ENCODE measurements at regions not wholly inside any gene's neighbourhood (a gene's known extent, or its start where the extent isn't known, plus 50 kb on each side); places are given as distances from the start of the nearest gene placed in this dataset.

DNA sequence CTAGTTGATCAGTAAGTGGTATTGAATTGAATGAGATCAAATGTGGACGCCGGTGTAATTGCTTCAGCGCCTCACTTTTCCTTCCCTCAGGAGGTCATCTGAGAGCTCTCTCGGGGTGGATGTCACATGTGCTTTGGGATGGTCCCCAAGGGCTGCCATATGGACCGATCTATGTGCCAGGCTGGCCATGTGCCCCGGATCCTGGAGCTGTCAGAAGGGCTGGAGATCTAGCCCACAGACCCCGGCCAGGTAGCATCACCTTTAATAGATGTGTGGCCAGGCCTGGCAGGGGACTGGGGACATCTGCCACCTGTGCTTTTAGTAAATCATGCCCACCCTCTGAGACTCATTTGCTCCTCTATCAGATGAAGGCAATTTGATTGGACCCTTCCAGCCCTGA lies 95.3 kb upstream of the CRHR1 start:
- DNase-seq: no peak

- no peak for DNase-seq
Observed at GRCh38 chr17:45689451-45689850, 94.7 kb upstream of the CRHR1 start.

- DNase-seq: no peak
Observed at GRCh38 chr17:45690625-45691275, 93.4 kb upstream of the CRHR1 start.

- no peak for DNase-seq
Observed at GRCh38 chr17:45692661-45693060, 91.5 kb upstream of the CRHR1 start.

GRCh38 chr17:45693792-45694191 lies 90.3 kb upstream of the CRHR1 start:
- no peak for DNase-seq

DNA sequence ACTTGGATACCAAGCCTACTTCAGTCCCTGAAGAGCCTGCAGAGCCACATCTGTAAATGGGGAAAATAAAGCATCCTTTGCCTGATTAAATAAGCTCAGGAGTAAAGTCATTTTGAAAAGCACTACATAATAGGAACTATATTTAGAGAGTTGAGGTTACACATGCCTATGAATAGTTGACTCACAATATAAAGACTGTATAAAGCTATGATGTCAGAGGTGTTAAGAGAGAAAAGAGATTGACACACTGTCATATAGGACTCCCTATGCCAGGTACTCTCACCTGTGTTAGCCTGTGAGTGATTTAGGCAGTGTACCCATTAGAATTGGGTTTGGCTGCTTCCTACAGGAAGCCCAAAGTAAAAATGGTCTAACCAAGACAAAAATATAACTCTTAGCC lies 87.7 kb upstream of the CRHR1 start:
- DNase-seq: no peak

DNA sequence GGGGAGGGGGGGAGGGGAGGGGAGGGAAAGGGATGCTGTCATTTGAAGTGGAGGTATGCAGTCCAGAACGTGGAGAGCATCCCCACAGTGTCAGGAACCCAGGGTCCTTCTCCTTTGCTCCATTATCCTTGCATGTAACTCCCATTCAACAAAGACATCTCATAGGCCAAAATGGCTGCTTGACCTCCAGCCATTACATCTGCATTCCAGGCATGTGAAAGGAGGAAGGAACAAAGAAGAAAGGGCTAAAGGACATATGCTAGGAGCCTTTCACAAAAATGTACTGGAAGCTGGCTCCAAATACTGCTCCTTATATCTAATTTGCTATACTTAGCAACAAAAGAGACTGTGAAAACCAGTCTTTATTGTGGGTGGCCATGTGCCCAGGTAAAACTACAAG lies 87.0 kb upstream of the CRHR1 start:
- DNase-seq: no peak

DNA sequence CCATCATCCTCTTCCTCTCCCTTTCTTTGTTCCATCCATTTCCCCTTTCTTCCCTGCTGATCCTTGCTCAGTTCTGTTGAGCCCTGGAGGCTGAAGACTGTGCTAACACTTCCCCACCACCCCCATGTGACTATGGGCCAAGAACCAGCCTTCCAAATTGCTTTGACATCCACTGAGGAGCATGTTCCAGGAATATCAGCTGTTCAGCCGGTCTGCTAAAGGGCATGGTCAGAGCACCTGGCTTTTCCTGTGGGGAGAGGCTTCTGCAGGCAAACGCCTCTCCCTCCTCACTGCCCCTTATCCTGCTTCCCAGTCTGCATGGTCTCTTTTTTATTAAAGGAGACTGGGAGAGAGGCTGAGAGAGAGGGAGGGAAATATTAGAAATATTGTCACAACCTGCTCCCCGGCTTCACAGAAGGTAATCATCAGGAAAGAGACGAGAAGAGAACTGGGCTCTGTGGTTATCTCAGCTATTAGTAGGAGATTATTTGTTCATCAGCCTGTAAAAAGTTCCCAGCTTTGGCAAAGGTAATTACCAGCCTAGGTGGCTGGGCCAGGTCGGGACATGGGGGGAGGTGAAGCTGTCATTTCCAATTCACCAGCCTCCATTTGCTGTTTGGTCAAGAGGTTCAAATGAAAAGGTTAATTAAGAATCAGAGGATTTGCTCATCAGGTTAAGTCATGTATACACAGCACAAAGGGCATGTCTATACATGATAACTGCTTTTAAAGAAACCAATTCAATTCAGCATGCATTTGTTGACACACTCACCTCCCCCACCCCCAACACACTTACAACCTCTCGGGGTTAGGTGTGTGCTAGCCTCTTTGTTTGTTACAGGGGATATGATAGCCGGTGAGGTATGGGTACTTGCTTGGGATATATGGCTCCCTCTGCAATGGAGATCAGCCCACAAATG lies 83.7 kb upstream of the CRHR1 start:
- DNase-seq: no peak

DNA sequence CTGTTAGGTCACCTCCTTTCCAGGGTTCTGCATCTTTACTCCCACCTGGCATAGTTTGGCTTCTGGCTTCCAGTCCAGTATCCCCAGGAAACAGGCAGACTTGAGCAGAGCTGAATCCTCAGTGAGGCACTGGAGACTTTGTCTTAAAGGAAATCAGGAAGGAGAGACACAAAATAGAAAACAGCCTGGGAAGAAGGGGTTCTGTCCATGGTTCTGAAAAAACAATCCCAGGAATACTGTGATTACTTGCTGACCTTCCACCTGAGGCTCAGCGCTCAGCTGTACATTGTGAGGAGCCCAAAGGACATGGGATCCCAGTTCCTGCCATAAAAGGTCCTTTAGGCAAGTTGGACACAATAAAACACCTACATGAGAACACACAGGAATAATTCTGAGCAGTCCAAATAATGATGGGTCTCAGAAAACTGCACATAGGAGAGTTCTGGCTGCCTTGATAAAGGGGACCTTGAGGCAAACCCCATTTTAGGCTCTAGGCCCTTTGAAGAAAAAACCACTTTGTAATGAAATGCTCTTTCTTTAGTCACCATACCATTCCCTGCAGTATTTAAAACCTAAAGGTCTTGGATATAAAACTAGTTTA lies 81.4 kb upstream of the CRHR1 start:
- DNase-seq: no peak

- no peak for DNase-seq
Observed at GRCh38 chr17:45703348-45703747, 80.8 kb upstream of the CRHR1 start.

DNA sequence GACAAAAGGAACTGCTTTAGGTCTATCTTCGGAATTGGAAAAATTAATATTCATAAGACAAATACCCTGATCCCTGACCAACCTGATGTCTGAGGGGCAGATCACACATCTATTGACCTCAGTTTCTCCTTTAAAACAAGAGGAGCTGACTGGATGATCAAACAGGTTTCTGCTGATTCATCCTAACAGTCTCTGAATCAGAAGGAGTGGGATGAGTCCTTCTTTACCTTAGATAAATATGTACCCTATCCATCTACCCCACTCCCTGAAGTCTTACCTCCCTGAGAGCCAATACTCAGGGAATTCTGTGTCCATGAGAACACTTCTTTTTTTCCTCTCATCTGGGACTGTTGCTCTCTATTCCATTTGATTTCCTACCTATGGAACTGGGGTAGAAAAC lies 80.3 kb upstream of the CRHR1 start:
- DNase-seq: no peak

- DNase-seq: no peak
Observed at GRCh38 chr17:45704251-45704650, 79.9 kb upstream of the CRHR1 start.

DNA sequence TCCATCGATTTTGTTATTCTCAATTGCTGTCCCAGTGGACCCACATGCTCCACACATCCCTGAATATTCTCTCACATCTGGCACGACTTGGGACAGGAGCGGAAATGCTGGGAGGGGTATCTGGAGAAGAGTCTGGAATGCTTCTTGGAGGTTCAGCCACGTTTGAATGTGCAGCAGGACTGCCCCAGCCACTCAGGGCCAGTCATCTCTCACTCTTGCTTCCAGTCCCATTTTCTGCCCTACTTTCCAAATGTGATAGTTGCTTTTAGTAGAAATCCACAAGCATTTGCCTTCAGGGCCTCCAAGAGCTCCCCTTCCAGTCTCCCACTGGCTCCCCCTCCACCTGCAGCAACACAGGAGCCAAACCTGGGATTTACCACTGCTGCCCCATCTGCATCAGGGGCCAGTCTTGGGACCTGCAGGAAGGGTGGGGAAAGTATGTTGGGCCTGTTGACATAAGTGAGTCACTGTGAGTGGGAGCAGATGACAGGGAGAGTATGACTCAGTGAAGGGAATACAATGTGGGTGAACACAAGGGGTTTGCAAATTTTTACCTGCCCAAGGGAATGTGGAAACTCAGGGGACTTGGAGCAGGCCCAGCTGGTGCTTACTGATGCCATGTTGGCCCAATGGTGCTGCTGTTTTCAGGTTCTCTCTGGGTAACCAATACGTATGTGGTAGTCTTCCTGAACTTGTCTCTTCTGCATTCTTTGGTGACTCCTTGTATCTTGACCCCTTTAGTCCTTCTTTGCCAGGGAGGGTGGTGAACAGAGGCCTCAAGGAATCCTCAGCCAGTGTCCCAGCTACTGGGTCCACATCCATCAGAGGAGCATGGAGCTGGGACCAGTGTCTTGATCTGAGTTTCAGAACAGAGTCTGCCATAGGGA lies 78.8 kb upstream of the CRHR1 start:
- no peak for DNase-seq

GRCh38 chr17:45706033-45706432 lies 78.1 kb upstream of the CRHR1 start:
- no peak for DNase-seq

DNA sequence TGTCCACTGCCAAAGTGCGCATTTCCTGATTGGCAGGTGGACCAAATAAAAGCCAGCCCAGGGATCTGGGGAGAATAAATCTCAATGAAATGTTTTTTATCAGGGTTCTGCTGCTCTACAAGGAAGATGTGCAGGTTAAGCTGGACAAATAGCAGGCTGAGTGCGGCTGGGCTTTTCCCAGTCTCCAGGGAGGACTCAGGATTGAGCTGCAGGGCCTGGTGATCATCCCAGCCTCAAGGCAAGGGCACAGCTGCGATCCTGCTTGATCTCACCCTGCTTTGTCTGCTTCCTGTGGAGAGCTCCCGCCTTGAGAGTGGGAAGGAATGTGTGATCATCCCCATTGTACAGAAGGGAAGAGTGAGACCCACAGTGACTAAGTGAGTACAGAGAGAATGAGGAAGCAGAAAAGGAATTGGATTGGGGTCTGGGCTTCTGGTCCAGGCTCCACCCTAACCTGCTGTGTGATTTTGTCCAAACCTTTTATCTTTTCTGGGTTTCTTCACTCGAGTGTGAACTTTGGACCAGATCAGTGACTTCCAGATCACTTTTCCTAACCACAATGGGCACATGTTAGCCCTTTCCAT lies 75.3 kb upstream of the CRHR1 start:
- no peak for DNase-seq

DNA sequence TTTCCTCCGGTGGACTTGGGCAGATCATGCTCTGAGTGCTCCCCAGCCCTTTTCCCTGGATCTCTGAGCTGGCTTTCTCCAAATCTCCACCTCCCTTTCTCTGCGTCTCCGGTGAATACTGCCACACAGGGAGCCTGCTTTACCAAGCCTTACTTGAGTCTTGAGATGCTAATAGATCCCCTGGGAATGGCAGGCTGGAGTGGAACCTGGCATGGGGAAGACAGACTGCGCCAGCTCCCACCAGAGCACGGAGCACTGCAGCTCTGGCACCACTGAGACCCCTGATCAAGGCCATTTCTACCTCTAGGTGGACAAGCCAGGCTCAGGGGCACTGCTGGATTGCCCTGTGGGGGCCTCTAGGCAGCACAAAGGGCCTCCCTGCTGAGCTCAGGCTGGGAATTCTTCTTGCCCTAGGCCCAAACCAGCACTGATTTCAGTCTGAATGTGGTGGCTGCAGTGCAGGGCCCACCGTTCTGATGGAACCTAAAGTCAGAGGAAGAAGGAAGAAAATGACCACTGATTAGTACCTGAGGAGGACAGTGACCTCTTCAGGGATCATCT lies 74.3 kb upstream of the CRHR1 start:
- no peak for DNase-seq

GRCh38 chr17:45715787-45716186 lies 68.3 kb upstream of the CRHR1 start:
- DNase-seq: no peak

- DNase-seq: no peak
Observed at GRCh38 chr17:45718791-45719190, 65.3 kb upstream of the CRHR1 start.

- DNase-seq: no peak
Observed at GRCh38 chr17:45719335-45720071, 64.6 kb upstream of the CRHR1 start.

- no peak for DNase-seq
Observed at GRCh38 chr17:45720386-45720785, 63.7 kb upstream of the CRHR1 start.

GRCh38 chr17:45722161-45722560 lies 62.0 kb upstream of the CRHR1 start:
- no peak for DNase-seq
